ENCODE measurements at regions not wholly inside any gene's neighbourhood (a gene's known extent, or its start where the extent isn't known, plus 50 kb on each side); places are given as distances from the start of the nearest gene placed in this dataset.

DNA sequence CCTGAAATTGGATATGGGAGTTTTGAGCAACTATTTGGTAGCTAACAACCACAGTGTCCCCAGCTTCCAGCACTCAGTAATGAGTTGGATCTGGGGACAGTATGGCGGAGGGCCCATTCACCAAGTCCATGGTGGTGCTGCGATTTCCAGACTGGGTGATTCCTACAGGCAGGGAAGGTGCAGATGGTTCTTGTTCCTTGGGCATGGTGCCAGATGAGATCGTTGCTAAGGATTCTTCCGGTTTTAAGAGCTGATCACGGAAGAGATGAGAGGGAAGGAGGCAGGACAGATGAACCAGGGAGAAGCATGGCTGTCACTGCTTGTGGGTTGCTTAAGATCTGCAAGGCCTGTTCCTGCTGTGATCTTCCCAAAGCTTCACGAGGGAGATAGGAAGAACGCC is 380.3 kb downstream of the TCERG1L start:
- Histone ChIP-seq H3K4me3 (no peak overlapping the region), H3K4me1 (ENCODE audit: control insufficient read depth in 5 of 5, insufficient read depth in 5 of 5, low read length in 5 of 5) (peaks cover 0 to 35% (median 10%) of the 10 kb centered on the region in 5 donors), H3K9ac (ENCODE audit: insufficient read depth in 1 of 2, low read length in 2 of 2) (no peak overlapping the region), H3K36me3 (ENCODE audit: control insufficient read depth in 4 of 4, insufficient read depth in 4 of 4, low read length in 4 of 4) (no peaks in the 10 kb centered on the region), H3K27me3 (ENCODE audit: control insufficient read depth in 3 of 3, insufficient read depth in 3 of 3, low read length in 2 of 3) (peaks cover 0 to 3% (median 2%) of the 10 kb centered on the region in 3 donors), H3K27ac (ENCODE audit: low read depth in 1 of 2, low read length in 1 of 2) (no peak overlapping the region), H3K9me3 (ENCODE audit: control insufficient read depth in 4 of 4, insufficient read depth in 3 of 4, low read length in 3 of 4) (peaks cover 0 to 5% (median 0%) of the 10 kb centered on the region in 4 donors)
- WGBS, 2 donors, result 77 to 88% methylated on average over 7 of the region's 7 CpGs
- DNase-seq (no peak), ATAC-seq (ENCODE audit: insufficient read depth, low FRiP score) (no peak)
- no peak for TF ChIP-seq CTCF (IDR thresholded peaks at IDR 0.05; ENCODE audit: control extremely low read depth, extremely low read depth)

DNA sequence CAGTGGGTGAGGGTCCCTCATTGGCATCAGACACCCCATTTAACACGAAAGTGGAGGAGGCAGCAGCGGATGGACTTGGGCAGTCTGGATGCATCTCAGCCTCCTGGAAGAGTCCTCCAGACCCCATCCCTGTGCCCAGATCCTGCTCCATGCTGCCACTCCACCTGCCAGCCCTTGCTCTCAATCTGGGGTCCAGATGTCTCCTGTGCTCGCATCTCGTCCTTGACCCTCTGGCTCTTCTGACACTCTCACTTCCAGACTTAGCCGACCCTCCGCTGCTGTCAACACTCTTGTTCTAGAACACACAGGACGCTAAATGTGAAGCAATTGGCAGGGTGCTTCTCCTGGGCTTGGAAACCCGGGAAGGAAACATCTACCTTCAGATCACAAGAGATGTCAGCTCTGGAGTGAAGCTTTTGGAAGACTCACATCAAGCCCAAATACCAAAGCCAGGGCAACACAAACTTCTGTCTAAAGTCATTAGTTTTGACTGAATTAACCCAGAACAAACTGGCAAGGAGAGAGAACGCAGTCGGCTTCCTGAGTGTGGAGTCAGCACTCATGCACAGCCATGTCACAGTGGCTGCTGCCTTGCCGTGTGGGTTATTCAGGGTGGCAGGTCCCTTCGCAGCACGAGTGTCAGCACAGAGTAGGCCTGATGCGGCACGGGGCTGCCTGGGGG is 379.1 kb downstream of the TCERG1L start:
- DNase-seq (no peak), ATAC-seq (ENCODE audit: insufficient read depth, low FRiP score) (no peak)
- Histone ChIP-seq H3K4me3 (no peak overlapping the region), H3K36me3 (ENCODE audit: control insufficient read depth in 4 of 4, insufficient read depth in 4 of 4, low read length in 4 of 4) (no peaks in the 10 kb centered on the region), H3K9me3 (ENCODE audit: control insufficient read depth in 4 of 4, insufficient read depth in 3 of 4, low read length in 3 of 4) (peaks cover 0 to 5% (median 0%) of the 10 kb centered on the region in 4 donors), H3K4me1 (ENCODE audit: control insufficient read depth in 5 of 5, insufficient read depth in 5 of 5, low read length in 5 of 5) (peaks cover 0 to 40% (median 10%) of the 10 kb centered on the region in 5 donors), H3K9ac (ENCODE audit: insufficient read depth in 1 of 2, low read length in 2 of 2) (no peak overlapping the region), H3K27me3 (ENCODE audit: control insufficient read depth in 3 of 3, insufficient read depth in 3 of 3, low read length in 2 of 3) (peaks cover 0 to 3% (median 0%) of the 10 kb centered on the region in 3 donors), H3K27ac (ENCODE audit: low read depth in 1 of 2, low read length in 1 of 2) (no peak overlapping the region)
- 84 to 86% methylated on average over 15 of the region's 15 CpGs for WGBS, 2 donors
- TF ChIP-seq CTCF (IDR thresholded peaks at IDR 0.05; ENCODE audit: control extremely low read depth, extremely low read depth), result no peak

DNA sequence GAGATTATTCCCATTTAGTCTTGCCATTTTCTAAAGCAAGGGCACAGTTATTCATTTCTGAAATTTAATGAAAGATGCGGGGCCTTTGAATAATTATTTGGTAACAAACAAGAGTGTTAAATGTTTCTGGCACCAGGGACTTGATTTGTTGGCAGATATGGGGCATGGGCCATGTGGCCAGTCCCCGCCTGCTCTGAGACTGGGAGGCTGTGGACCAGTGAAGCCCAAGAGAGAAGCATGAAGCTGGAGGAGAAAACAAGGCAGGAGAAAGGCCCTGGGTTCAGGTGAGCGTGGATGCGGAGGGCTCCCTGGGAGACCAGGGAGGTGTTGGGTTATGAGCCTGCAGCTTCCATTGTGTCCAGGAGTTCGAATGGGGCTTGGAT is 378.5 kb downstream of the TCERG1L start:
- DNase-seq (no peak), ATAC-seq (ENCODE audit: insufficient read depth, low FRiP score) (no peak)
- H3K27ac ChIP-seq (ENCODE audit: low read depth in 1 of 2, low read length in 1 of 2), result no peak overlapping the region
- peaks cover 0 to 5% (median 0%) of the 10 kb centered on the region in 4 donors for H3K9me3 ChIP-seq (ENCODE audit: control insufficient read depth in 4 of 4, insufficient read depth in 3 of 4, low read length in 3 of 4)
- H3K9ac ChIP-seq (ENCODE audit: insufficient read depth in 1 of 2, low read length in 2 of 2), result no peak overlapping the region
- H3K4me1 ChIP-seq (ENCODE audit: control insufficient read depth in 5 of 5, insufficient read depth in 5 of 5, low read length in 5 of 5), result peaks cover 0 to 40% (median 10%) of the 10 kb centered on the region in 5 donors
- TF ChIP-seq CTCF (IDR thresholded peaks at IDR 0.05; ENCODE audit: control extremely low read depth, extremely low read depth), result no peak
- WGBS, 2 donors, result 86 to 91% methylated on average over 5 of the region's 5 CpGs
- H3K36me3 ChIP-seq (ENCODE audit: control insufficient read depth in 4 of 4, insufficient read depth in 4 of 4, low read length in 4 of 4), result no peaks in the 10 kb centered on the region
- peaks cover 0 to 3% (median 0%) of the 10 kb centered on the region in 3 donors for H3K27me3 ChIP-seq (ENCODE audit: control insufficient read depth in 3 of 3, insufficient read depth in 3 of 3, low read length in 2 of 3)
- H3K4me3 ChIP-seq, result no peak overlapping the region
